CD4-positive, alpha-beta T cell treated with Interleukin-6 for 4 hours (primary cell): ENCODE measurements at regions not wholly inside any gene's neighbourhood (a gene's known extent, or its start where the extent isn't known, plus 50 kb on each side); places are given as distances from the start of the nearest gene placed in this dataset.

Source experiments
- DNase-seq: peaks from one replicate; pipeline ENCODE4 v3.0.0-alpha.2; 2020; ENCODE audit warnings: mixed read lengths

DNA sequence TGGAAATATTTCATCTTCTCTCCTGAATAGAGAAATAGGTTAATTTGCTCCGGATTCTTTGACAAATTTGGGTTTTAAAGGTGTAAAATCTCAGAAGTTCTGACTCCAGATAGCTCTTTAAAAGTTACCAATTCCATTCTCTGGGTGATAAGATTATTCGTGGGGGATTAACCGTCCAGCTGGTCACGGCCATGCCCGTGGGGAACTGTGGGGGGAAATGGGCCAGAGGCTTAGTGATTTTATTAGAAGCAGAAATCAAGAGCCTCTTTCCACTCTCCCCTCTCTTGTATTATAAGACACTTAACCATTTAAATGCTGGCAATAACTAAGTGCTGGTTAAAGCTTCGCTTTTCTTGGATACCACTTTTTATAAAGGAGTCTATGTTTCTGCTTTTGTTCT, 376.4 kb upstream of the KAZN start:
- no peak for DNase-seq

DNA sequence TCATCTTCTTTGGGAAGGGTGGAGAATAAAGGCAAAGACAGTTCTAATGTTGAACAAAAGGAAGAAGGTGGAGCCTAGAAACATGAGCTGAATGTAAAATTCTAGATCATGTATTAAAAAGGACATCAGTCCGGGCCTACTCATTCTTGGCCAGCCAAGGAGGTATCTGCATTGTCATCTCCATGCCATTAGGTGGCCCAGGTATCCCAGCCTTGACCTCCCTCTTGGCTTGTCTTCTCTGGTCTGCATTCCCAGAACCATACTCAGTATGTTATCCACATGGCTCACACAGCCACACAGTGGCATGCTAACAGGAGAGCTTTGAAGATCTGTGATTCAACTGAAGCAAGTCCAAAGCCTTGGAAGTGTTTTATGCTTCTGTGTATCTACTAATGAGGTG, 369.8 kb upstream of the KAZN start:
- no peak for DNase-seq

DNA sequence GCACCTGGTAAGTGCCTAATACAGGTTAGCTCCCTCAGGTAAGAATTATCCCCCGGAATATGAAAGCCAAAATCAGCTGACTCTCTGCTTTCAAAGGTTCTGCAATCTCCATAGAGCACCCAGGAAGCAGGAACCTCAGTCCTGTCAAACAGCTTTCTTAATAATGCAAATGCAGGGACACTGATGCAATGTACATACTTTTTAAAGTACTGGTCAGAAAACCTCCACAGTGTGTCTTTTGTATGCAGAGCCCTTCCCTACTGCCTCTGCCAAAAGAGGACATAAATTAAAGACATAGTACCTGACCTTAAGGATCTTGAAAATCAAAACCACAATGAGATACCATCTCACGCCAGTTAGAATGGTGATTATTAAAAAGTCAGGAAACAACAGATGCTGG, 365.0 kb upstream of the KAZN start:
- no peak for DNase-seq

DNA sequence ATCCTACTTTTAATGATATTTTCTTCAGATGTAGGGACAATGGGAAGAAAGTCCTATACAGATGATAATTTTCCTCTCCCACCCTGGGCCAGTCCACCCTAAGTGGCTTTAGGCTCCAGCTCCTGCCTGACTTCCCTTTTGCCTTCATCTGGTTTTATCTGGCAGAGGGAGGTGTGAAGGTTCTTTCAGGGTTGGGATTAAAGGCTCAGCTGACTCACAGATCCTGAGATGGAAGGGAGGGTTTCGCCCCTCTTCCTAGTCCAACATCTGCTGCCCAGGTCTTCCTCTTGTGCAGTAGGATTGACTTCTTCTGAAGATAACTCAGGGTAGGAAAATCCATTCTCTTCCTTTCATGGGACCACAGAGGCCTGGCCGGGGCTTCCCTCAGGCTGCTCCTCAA, 362.4 kb upstream of the KAZN start:
- no peak for DNase-seq

DNA sequence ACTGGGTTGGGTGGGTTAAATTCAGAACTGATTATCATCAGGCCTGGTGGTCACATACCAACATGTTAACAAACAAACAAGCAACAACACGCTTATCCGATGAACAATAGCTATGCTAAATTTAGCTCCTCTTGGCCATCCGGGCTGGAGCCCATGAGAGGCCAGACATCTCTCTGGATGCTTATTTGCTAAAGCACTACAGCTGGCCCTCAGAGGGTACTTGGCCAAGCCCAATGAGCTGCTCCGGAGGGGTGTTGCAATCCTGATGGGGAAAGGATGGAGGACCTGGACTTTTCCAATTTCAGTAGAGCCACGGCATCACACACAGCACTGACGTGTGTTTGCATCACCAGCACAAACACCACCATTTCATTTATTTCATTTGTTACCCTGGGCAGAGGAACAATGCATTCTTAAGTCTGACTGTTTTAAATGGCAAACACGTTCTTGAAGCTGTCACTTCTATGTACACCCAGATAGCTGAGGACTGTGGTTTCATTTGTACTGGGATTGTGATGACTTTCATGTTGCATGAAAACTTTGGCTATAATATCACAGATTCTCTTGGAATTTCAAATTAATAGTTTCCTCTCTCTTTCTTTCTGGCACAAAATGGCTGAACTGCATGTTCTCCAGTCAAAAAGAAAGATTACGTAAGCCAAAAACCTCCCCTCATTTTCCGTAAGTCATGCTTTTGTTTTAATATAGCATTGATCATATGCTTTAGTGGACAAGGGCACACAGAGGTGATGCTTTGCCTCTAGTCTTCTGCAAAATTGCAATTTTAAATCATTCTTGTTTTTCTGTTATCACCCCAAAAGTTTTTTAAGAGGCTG, 359.8 kb upstream of the KAZN start:
- DNase-seq = no peak

DNA sequence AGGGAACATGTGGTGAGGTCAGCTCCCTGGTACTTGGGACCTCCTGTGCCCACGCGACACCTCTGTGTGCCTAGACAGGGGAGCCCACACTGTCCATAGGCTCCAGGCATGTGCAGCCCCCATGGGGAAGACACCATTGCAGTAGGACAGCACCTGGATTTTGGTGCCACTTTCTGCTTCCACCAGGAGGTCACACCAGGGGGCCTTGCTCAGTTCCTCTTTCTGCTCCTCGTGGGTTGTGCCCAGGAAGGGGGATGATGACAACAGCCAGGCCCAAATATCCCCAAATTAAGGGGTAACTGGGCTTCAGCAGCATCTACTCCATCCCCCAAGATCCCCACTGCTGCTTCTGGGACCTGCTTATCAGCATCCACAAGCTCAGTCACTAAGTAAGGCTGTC, 358.2 kb upstream of the KAZN start:
- DNase-seq = no peak

DNA sequence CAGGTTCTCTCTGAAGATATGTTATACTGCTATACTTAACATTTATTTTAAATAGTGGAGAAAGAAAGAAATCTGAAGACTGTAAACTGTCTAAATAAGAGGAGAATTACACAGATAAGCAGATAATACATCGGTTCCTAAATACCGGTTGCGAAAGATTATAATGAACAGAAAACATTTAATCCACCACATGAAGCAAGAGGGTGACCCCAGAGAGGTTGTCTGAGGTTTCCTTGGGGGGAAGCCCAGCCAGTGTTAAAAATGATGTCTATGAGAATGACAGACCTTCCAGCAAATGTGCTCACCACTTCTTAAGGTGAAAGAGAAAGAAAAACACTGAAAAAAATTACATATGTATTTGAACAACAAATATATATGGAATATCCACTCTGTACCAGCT, 356.4 kb upstream of the KAZN start:
- no peak for DNase-seq

DNA sequence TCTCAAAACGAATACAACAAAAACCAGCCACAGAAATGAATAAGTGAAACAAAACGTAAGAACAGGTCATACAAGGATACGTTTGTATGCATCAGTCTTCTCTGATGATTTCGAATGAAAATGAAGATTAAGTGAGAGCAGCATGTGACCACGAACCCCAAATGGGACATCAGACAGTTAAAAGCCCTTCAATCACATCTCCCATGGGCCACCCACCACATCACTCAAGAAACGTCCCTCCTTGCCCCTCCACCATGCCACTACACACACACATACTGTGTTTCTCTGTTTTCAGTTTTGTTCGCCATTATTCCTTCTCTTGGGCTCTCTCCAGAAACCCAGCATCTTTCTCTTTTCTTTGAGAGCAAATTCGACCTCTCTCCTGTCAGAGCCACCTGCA, 355.6 kb upstream of the KAZN start:
- no peak for DNase-seq

DNA sequence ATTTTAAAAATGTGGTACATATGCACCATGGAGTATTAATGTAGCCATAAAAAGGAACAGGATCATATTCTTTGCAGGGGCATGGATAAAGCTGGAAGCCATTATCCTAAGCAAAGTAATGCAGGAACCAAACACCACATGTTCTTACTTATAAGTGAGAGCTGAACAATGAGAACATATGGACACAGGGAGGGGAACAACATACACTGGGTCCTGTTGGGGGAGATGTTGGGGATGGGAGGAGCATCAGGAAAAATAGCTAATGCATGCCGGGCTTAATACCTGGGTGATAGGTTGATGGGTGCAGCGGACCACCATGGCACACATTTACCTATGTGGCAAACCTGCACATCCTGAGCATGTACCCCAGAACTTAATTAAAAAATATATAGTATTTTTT, 352.5 kb upstream of the KAZN start:
- no peak for DNase-seq

DNA sequence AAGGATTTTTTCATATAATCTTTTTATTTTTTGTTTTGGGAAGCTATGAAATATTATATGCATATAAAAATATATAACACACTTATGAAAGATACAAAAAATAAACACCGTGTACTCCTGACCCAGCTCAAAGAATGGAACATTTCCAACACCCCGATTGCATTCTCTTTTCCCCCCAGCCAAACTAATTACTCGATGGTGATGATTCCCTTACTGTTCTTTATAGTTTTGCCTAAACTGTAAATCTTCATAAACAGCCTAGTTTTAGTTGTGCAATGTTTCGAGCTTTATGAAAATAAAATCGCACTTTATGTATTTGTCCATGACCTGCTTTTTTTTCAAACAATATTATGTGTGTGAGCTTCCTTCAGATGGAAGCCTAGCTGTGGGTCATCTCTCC, 352.0 kb upstream of the KAZN start:
- no peak for DNase-seq

DNA sequence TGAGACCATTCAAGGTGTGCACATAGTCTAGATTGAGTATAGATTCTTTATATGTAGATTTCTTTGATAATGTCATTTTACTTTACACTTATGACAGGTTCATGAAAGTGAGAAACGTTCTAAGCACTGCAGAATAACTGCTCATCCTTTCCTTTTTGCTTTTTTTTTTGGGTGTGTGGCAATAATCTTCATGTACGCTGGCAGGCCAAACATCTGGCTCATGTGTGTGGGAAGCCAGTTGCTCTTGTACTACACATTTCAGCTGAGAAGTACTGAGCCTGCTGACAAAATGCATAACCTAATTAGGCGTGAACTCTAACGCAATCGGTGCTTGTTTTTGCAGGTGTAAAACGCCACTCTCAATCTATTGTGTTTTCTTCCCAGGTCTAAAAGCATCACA, 350.8 kb upstream of the KAZN start:
- DNase-seq = no peak

DNA sequence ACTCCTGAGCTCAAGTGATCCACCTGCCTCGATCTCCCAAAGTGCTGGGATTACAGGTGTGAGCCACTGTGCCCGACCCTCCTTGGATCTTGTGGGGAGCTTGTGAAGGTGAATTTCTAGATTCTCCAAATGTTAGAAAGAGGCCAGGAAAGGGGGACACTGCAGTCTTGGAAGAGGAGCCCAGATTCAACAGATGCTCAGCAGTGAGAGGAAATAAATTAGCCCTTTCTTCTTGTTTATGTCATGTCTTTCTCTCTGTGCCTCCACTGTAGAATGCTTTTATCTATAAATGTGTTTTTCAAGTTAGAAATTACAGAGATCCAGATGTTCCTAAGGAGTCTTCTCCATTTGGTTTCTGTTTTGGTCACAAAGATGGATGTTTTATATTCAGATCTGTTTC, 346.6 kb upstream of the KAZN start:
- no peak for DNase-seq

DNA sequence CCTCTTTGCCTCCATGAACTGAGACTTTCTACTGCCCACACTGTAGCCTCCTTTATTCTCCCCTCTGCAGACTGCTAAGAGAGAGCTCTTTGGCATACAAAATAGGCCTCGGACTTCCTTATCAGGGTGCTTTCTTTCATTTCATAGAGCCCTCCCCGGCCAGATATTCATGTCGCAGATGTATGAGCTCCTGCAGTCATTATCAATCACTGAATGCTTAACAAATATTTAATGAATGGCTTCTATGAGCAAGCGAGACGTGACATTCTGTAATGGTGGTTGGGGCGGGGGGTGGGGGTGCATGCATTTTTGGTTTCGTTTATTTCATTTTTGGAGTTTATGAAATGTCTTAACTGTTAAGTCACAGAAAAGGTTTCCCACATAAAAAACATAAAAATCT, 344.8 kb upstream of the KAZN start:
- no peak for DNase-seq

DNA sequence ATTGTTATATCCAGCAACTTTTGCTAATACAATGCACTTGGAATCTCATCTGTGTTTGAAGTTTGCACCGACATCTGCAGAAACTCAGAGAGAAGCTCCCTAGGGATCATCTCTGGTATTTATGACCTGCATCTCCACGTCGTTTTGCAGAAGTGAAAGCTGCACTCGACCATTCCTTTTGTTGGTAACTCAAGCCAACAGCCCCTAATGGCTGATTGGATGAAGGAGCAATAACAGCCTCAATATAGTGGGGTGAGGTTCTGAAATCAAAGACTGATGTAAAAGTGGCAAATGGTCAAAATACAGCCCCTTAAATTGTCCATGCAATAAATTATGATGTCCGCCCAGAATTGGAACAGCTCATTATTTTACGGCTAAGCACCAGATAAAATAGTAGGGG, 344.2 kb upstream of the KAZN start:
- no peak for DNase-seq

DNA sequence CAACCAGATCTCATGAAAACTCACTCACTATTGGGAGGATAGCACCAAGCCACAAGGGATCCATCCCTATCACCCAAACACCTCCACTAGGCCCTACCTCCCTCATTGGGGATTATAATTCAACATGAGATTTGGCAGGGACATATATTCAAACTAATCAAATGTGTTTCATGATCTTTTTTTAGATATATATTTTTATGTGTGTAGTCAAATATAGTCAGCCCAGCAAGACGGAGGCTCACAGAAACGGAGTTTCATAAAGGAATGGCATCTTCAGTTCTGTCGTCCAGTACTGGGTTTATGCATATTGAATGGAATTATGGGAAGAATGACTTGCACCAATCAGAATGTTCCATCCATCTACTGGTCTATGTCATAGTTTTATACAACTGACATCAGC, 343.3 kb upstream of the KAZN start:
- no peak for DNase-seq

DNA sequence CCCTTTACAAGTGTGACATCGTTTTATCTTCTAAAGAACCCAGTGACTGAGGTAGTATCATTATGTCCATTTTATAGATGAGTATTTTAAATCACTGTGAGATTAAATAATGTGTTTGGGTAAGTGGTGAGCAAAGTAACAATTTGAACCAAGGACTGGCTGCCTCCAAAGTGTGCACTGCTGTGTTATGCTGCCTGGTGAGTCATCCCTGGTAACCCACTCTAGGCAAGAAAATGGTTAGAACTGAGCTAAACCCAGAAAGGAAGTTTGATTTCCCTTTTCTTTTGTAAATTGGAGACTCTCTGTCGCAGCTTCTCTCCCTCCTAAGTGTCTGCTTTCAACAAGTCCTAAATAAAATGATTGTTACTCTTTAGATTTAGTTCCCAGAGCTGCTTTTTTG, 342.8 kb upstream of the KAZN start:
- DNase-seq = no peak

DNA sequence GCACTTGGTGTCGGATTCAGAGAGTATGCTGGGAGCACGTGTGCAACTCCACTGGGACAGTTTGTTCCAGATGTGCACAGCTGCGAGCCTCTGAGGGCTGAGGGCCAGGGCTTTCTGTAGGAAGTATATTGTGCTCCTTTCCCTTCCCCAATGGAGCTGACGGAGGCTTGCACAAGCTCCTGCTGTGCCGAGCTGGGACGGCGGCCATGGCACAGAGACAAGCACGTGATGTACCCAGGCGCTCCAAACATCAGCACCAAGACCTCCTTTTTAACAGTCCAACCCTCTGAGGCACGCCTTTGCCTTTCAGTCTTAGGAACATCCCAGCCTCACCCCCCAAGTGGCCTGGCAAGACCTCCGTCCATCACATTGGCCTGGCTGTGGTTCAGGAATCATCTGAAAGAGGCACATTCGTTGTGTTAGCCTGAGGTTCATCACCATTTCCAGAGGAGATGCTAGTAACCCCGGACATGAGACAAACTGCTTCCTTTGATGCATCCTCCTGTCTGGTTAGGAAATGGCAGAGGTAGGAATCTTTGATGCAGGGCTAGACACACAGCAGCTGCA, 339.2 kb upstream of the KAZN start:
- DNase-seq = no peak

DNA sequence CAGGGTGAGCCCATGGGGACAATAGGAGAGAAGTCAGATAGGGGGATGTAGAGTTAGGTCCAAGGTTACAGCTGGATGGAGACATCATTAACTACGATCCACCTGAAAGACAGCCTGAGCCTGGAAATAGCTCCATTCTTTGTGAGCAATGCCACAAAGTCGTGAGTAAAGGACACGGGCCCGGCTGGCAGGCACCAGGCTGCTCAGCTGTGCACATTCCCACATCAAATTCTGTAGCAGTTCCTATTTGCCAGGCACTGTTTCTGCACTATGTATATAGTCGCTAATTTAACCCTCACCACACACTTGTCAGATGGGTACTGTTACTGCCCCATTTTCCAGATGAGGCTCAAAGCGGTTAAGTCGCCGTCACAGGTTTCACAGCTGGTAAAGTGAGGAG, 338.0 kb upstream of the KAZN start:
- no peak for DNase-seq

DNA sequence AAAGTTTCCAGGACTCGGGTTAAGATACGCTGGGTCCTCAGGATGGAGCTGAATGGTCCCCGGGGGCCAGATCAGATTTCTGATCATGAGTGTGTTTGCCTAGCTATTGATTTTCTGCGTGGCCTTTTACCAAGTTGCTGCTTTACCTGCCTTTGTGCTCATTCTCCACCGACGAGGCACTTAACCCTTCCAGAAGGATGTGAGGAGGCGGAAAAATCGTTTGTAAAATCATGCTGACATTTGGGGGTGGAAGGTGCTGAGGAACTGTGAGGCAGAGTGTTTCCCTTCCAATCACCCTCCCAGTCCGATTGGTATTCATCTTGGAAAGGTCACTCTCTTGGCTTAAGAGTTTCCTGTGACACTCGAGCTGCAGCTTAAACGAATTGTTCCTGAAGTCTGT, 337.1 kb upstream of the KAZN start:
- DNase-seq = no peak

DNA sequence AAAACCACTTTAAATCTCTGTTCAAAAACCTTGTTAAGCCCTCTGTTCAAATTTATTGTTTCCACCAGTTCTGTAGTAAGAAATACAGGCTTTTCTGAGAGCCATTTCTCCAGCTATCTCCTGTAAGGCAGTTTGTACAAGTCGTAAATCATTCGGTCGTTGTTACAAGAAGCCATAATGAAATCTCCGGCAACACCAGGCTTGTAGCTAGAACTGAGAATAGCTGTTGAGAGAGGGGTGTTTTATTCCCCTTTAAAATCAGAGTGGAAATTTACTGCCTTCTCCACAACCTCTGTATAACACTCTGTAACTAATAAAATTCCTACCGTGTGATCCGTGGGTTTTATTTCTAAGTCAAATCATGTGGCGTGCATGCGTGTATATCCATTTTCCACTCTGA, 335.8 kb upstream of the KAZN start:
- DNase-seq = no peak

DNA sequence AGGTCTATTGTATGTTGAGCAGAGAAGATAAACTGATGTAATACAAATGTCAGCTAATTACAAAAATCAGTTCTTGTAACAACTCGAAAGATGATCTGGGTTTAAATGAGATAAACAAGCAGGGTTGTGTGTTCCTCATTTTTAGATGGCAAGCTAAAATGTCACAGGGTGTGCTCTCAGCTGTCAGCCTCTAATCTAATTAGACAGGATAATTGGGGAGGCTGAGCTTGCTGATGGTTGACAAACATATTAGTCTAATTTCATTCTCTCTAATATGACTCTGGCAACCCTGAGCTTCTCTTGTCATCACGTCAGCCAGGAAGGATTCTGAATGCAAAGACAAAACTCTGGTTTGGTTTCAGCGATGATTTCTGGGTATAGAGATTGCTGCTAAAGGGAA, 335.3 kb upstream of the KAZN start:
- no peak for DNase-seq

DNA sequence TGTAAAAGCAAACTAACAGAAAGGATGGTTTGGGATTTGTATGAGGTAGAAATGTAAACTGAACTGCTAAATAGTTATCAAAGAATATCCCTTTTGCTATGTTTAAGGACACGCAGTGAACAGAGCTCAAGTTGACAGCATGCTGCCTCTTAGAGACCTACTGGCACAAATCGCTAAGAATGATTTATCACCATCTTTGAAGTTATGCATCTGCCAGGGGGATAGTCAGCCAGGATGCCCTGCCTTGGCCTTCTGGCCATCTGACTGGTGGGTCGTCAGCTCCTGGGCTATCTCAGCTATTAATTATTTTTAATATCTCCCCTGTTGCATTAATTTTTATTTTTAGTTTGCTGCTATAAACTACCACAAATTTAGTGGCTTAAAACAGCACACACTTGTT, 334.8 kb upstream of the KAZN start:
- no peak for DNase-seq

DNA sequence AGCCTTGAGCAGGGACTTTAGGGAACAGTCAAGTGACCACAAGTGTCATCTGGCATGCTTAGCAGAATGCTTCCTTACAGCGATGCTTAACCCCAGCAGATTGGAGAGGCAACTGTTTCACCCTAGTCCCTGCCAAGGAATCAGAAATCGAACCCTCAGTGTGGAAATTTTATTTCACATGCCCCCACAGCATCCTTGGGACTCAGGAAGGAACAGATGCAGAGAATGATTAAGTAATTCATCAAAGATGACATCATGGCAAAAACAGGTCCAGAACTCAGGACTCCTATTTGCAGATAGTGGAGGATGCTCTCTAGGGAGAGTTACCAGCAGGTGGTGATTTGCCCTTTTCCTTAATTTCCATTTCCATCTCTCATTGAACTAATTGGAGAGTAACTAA, 333.0 kb upstream of the KAZN start:
- no peak for DNase-seq

DNA sequence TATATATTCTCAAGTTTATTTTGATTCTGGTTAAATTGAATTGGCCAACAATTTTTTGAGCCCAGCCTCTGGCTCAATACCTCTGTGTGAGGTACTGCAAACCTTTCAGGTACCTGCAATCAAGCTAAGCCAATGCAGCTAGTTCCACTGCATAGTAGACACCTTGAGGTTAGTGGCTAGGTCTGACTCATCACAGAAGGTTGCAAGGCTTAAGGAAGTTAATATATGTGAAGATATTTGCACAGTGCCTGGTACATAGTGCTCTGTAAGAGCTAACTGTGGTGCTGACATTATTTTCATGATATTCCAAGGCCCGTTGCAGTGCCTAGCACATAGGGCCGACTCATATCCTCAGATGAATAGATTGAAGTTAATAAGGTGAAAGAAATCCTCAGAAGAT, 330.5 kb upstream of the KAZN start:
- DNase-seq = no peak

DNA sequence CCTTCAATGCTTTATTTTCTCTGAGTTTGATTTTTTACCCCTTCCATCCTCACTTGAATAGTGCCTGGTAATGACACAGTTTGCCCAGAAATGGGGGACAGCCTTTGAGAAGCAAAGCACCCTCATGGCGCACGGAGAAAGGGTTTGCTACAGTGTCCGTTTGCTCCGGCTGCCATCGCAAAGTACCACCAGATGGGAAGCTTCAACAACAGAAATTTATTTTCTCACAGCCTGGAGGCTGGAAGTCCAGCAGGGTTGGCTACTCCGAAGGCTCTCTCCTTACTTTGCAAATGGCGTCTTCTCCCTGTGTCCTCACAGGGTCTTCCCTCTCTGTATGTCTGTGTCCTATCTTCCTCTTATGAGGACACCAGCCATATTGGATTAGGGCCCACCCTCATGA, 327.7 kb upstream of the KAZN start:
- no peak for DNase-seq
